MM.1S (cell line): ENCODE measurements at regions not wholly inside any gene's neighbourhood (a gene's known extent, or its start where the extent isn't known, plus 50 kb on each side); places are given as distances from the start of the nearest gene placed in this dataset.

ENCODE experiments used
- CTCF ChIP-seq: fragments of 300-600 bp; sonication (generic); IDR thresholded peaks from 2 replicates; pipeline ENCODE4 v1.5.1; 2016; ENCODE audit warnings: antibody characterized with exemption, low read length, mixed read lengths
- EZH2 ChIP-seq: fragments of 300-600 bp; sonication (generic); optimal IDR thresholded peaks from 2 replicates; pipeline ENCODE3; 2017; ENCODE audit warnings: low read depth, mild to moderate bottlenecking, antibody characterized with exemption, low read length, mixed read lengths

DNA sequence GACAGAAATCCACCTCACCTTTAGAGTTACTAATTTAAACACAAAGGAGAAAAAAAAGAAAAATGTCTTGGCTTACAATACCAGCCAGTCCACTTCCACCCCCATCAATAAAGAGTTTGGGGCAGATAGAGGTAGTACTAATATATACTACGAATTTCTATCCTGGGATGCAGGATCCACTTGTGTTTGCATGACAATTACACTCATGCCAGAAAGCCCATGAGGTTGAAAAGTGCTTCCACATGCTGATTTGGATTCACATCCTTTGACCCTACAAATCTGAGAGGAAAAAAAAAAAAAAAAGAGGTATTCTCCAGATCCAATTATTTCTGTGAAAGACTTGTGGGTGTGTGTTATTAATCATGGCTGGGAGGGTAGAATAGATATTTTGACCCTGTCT, 335.2 kb downstream of the SLITRK1 start:
- no peak for TF ChIP-seq CTCF
- no peak for TF ChIP-seq EZH2
